ENCODE measurements at regions not wholly inside any gene's neighbourhood (a gene's known extent, or its start where the extent isn't known, plus 50 kb on each side); places are given as distances from the start of the nearest gene placed in this dataset.

GRCh38 chr21:28018213-28018612 is 974.5 kb downstream of the LTN1 start:
- TF ChIP-seq CTCF (IDR thresholded peaks at IDR 0.05), result no peak
- no peak for TF ChIP-seq POLR2A (IDR thresholded peaks at IDR 0.05)

Measured in suprapubic skin (tissue), 3 donors.